Stomach (tissue), 4 donors: ENCODE measurements at regions not wholly inside any gene's neighbourhood (a gene's known extent, or its start where the extent isn't known, plus 50 kb on each side); places are given as distances from the start of the nearest gene placed in this dataset.

ENCODE experiments used
- POLR2A ChIP-seq, 4 donors: fragments of 450-650 bp; IDR thresholded peaks; one replicate each; pipeline ENCODE4 v1.6.1; 2016; ENCODE audit warnings: antibody characterized with exemption in 4 of 4, control low read depth in 2 of 4, mild to moderate bottlenecking in 1 of 4, moderate library complexity in 1 of 4
- POLR2AphosphoS5 ChIP-seq, 3 donors: sonication (generic); formaldehyde crosslinking; IDR thresholded peaks; one replicate each; pipeline ENCODE4 v1.6.1; 2016; ENCODE audit warnings: antibody characterized with exemption in 3 of 3
- TF ChIP-seq, protein P1 (sequence below), 7 experiments: fragments of 450-650 bp in 4 of 7; fragments of 200-600 bp in 3 of 7; sonication (generic) in 3 of 7; IDR thresholded peaks; one replicate each; pipeline ENCODE4 v1.5.1; 2016 to 2019; ENCODE audit warnings: antibody characterized with exemption in 7 of 7, control low read depth in 2 of 7, mild to moderate bottlenecking in 1 of 7

GRCh38 chr4:110793890-110794554 lies 171.1 kb upstream of the PITX2 start:
- TF ChIP-seq POLR2AphosphoS5 (IDR thresholded peaks at IDR 0.05) (no peak), POLR2A (IDR thresholded peaks at IDR 0.05) (no peak)
- TF ChIP-seq, protein P1, sequence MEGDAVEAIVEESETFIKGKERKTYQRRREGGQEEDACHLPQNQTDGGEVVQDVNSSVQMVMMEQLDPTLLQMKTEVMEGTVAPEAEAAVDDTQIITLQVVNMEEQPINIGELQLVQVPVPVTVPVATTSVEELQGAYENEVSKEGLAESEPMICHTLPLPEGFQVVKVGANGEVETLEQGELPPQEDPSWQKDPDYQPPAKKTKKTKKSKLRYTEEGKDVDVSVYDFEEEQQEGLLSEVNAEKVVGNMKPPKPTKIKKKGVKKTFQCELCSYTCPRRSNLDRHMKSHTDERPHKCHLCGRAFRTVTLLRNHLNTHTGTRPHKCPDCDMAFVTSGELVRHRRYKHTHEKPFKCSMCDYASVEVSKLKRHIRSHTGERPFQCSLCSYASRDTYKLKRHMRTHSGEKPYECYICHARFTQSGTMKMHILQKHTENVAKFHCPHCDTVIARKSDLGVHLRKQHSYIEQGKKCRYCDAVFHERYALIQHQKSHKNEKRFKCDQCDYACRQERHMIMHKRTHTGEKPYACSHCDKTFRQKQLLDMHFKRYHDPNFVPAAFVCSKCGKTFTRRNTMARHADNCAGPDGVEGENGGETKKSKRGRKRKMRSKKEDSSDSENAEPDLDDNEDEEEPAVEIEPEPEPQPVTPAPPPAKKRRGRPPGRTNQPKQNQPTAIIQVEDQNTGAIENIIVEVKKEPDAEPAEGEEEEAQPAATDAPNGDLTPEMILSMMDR (IDR thresholded peaks at IDR 0.05) = no peak
